Activated CD8-positive, alpha-beta T cell treated with anti-CD3 and anti-CD28 coated beads, Interleukin-2, amount 10 ng/mL, durations not matched to agents 7 days and 5 days (primary cell): ENCODE measurements at regions not wholly inside any gene's neighbourhood (a gene's known extent, or its start where the extent isn't known, plus 50 kb on each side); places are given as distances from the start of the nearest gene placed in this dataset.
A peak's percentile ranks its signal among the peaks of the same experiment; 100 is the strongest.

Experiments
- ATAC-seq: fragments of 150-1000 bp; cut with Tn5 transposase; one replicate; pipeline ENCODE4 v1.10.0; 2021; ENCODE audit warnings: moderate library complexity
- CTCF ChIA-PET: fragments of 350-600 bp; sonication (Branson Sonifier 250); formaldehyde crosslinking; loops from one replicate; lab custom pipeline; 2021; ENCODE audit warnings: antibody characterized with exemption; lab: Charles Lee
- POLR2A ChIA-PET: fragments of 350-600 bp; sonication (Branson Sonifier 250); formaldehyde crosslinking; loops from one replicate; lab custom pipeline; 2021; ENCODE audit warnings: antibody characterized with exemption; lab: Charles Lee
- DNase-seq: peaks from one replicate; pipeline ENCODE4 v3.0.0-alpha.2; 2020
- H3K27ac Mint-ChIP-seq: one replicate; pipeline ENCODE4 v1.8.0; 2021; ENCODE audit warnings: mild to moderate bottlenecking, mixed read lengths
- H3K27me3 Mint-ChIP-seq: one replicate; pipeline ENCODE4 v1.8.0; 2021; ENCODE audit warnings: low read depth, mixed read lengths
- H3K36me3 Mint-ChIP-seq: one replicate; pipeline ENCODE4 v1.8.0; 2021; ENCODE audit warnings: low read depth, mixed read lengths
- H3K4me1 Mint-ChIP-seq: one replicate; pipeline ENCODE4 v1.8.0; 2021; ENCODE audit warnings: low read depth, mixed read lengths
- H3K4me3 Mint-ChIP-seq: one replicate; pipeline ENCODE4 v1.8.0; 2021; ENCODE audit warnings: mild to moderate bottlenecking, mixed read lengths
- H3K9me3 Mint-ChIP-seq: one replicate; pipeline ENCODE4 v1.8.0; 2022; ENCODE audit warnings: mixed read lengths; ENCODE audit not compliant: insufficient read depth

DNA sequence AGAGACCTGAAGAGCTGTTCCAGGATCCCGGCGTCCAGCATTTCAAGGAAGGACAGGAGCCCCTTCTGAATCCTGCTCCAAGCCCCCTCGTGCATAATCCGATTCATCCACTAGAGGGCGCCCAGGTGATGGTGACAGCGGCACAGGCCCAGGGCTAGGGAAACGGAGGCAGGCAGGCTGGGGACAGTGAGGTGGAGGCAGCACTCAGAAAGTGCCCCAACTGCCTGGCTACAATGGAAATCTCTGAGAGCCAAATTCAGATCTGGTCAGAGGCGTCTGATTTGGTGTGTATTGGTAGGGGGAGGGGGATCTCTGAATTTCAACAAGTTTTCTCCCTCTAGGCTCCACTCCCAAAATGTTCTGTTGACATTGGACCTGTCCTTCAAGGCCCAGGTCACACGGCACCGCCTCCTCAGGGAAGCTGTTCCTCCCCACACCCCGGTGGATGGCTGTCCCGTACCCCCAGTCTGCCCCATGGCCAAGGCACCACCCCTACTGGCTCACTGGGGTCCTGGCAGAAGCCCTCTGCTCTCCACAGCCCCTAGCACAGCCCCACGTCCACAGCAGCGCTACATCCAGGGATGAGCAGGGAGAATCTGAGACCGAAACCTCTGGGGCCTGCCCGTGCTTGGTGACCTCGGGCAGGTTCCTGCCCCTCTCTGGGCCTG is 142.9 kb downstream of the CRYBB2 start:
- Mint-ChIP-seq H3K36me3 (peaks cover 3% of the 10 kb centered on the region), H3K27ac (peak overlapping the region; percentile 67), H3K4me3 (no peak overlapping the region), H3K27me3 (no peaks in the 10 kb centered on the region), H3K9me3 (no peaks in the 10 kb centered on the region), H3K4me1 (peaks cover 4% of the 10 kb centered on the region)
- ATAC-seq (peak; percentile 66), DNase-seq (peak; percentile 81)
- CTCF ChIA-PET: interaction anchor here (1.0 to 1.8 kb wide), 4 partner anchors 18 to 82 kb away, joined by 3 to 5 read pairs (median 4); no protein-coding TSS in a partner anchor
- POLR2A ChIA-PET: no interaction called here

DNA sequence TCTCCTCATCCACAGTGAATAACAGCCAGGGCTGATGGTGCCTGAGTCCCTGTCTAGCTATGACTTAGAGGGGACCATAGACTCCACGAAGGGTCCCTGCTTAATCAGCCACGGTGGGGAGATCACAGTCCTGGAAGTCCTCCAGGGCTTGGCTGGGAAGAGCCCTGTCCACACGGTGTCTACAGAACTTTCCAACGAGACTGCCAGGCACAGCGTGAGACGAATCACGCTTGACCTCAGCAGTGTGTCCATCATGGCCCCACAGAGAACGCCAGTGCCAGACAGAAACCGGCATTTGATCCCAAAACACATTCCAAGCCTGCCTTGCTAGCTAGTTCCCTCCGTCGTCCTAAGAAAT is 143.4 kb downstream of the CRYBB2 start:
- no peak overlapping the region for H3K27ac Mint-ChIP-seq
- H3K4me1 Mint-ChIP-seq: peaks cover 4% of the 10 kb centered on the region
- POLR2A ChIA-PET: no interaction called here
- DNase-seq: no peak
- ATAC-seq: no peak
- H3K36me3 Mint-ChIP-seq: no peaks in the 10 kb centered on the region
- H3K9me3 Mint-ChIP-seq: no peaks in the 10 kb centered on the region
- no peak overlapping the region for H3K4me3 Mint-ChIP-seq
- no peaks in the 10 kb centered on the region for H3K27me3 Mint-ChIP-seq
- CTCF ChIA-PET: interaction anchor here (1.0 to 1.8 kb wide), 5 partner anchors 17 to 81 kb away, joined by 3 to 5 read pairs (median 4); no protein-coding TSS in a partner anchor

DNA sequence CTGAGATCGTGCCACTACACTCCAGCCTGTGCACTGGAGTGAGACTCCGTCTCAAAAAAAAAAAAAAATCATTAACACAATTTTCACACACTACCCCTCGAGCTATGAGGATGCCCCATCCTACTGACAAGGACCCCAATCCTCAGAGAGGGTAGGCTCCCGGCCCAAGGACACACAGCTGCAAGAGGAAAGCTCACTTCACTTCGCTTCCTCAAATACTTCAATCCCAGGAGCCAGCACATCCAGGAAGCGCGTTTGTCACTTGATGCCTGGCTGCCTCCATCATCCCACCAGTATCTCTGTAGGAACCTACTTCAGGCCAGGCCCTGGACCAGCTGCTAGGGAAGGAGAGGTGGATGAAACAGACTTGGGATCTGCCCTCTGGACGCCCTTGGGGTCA is 144.0 kb downstream of the CRYBB2 start:
- no peaks in the 10 kb centered on the region for H3K27me3 Mint-ChIP-seq
- DNase-seq (no peak), ATAC-seq (no peak)
- H3K9me3 Mint-ChIP-seq: no peaks in the 10 kb centered on the region
- peaks cover 4% of the 10 kb centered on the region for H3K4me1 Mint-ChIP-seq
- H3K4me3 Mint-ChIP-seq: no peak overlapping the region
- CTCF ChIA-PET: interaction anchor here (1.6 to 1.8 kb wide), 2 partner anchors 16 to 40 kb away, joined by 5 read pairs; no protein-coding TSS in a partner anchor
- no peak overlapping the region for H3K27ac Mint-ChIP-seq
- no peaks in the 10 kb centered on the region for H3K36me3 Mint-ChIP-seq
- POLR2A ChIA-PET: no interaction called here

DNA sequence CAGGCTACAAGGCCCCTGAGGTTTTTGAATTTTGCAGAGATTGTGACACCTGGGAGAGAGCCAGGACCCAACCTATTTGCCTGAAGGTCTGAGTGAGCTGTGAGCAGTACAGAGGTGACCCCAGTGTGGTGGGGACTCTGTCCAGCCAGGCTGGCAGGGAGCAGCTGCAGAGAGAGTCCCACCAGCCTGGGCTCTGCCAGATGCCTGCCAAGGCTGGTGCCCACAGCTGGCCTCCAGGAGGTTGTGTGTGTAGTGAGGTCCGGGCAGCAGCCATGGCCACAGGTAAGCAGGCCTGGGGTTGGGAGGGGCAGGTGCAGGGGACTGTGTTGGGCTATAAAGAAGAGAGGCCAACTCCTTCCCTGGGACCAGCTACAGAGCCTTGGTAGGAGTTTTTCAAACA is 144.8 kb downstream of the CRYBB2 start:
- CTCF ChIA-PET: interaction anchor here (1.6 to 1.8 kb wide), 2 partner anchors 16 to 39 kb away, joined by 5 read pairs; no protein-coding TSS in a partner anchor
- no peaks in the 10 kb centered on the region for H3K9me3 Mint-ChIP-seq
- no peak overlapping the region for H3K4me3 Mint-ChIP-seq
- no peaks in the 10 kb centered on the region for H3K36me3 Mint-ChIP-seq
- DNase-seq: no peak
- H3K27me3 Mint-ChIP-seq: no peaks in the 10 kb centered on the region
- POLR2A ChIA-PET: no interaction called here
- no peak for ATAC-seq
- H3K4me1 Mint-ChIP-seq: peaks cover 4% of the 10 kb centered on the region
- H3K27ac Mint-ChIP-seq: peak overlapping the region; percentile 66

DNA sequence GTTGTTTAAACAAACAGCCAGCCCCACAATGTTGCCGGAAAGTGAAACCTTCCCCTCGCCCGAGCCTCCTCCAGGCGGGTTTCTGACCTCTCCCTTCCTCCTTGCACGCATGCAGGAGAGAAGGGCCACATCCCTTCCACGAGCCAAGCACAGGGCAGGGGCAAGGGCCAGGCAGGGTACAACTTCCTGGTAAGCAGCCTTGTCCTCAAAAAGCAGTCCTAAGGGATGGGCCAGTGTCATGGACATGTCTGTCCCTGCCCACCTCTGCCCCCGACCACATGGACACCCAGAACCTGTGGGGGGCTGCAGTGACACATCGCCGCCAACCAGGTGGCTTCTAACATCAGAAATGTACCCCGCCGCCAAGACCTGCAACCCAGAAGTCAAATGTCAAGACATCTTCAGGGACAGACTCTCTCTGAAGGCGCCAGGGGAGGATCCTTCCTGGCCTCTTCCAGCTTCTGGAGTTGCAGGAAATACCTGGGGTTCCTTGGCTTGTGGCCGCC is 145.3 kb downstream of the CRYBB2 start:
- POLR2A ChIA-PET: no interaction called here
- no peak overlapping the region for H3K4me3 Mint-ChIP-seq
- DNase-seq: no peak
- H3K36me3 Mint-ChIP-seq: no peaks in the 10 kb centered on the region
- ATAC-seq: no peak
- H3K27ac Mint-ChIP-seq: peak overlapping the region; percentile 66
- CTCF ChIA-PET: interaction anchor here (1.6 kb wide), 1 partner anchor 39 kb away, joined by 5 read pairs; no protein-coding TSS in a partner anchor
- H3K27me3 Mint-ChIP-seq: no peaks in the 10 kb centered on the region
- H3K4me1 Mint-ChIP-seq: peaks cover 4% of the 10 kb centered on the region
- H3K9me3 Mint-ChIP-seq: no peaks in the 10 kb centered on the region

DNA sequence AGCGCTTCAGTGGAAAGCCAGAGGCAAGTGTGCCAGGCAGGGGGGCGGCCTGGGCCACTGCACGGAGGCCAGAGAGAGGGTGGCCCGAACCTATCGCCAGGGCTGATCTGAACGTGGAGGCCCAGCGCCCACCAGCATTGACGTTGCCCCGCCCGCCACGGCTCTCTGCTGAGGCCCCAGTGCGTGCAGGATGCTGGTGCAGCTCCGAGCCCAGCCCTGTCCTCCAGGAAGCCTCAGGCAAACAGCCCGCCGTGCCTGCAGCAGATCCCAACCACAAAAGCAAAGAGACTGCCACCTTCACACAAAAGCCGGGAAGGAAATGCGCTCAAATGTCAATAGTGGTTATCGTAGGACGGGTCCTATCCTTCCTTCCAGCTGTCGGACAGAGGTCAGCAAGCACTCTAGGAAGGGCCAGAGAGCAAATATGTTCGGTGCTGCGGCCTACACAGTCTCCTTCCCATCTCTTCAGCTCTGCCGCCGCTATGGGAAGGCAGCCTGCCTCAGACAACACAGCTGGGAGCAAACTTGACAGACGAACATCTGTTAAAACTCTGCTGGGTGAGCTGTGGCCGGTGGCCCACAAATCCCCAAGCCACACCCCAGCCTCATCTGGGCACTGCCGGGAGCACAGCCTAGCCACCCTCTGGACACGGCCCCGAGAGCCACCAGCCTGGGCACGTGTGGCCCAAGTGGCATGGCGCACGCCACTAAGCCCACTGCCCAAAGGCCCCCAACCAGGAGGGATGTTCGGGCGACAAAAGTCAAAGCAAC is 146.2 kb downstream of the CRYBB2 start:
- DNase-seq: no peak
- Mint-ChIP-seq H3K36me3 (no peaks in the 10 kb centered on the region), H3K9me3 (no peaks in the 10 kb centered on the region), H3K27ac (peak overlapping the region; percentile 25), H3K27me3 (no peaks in the 10 kb centered on the region), H3K4me1 (peaks cover 4% of the 10 kb centered on the region), H3K4me3 (no peak overlapping the region)
- no peak for ATAC-seq
- POLR2A ChIA-PET: no interaction called here
- CTCF ChIA-PET: no interaction called here

DNA sequence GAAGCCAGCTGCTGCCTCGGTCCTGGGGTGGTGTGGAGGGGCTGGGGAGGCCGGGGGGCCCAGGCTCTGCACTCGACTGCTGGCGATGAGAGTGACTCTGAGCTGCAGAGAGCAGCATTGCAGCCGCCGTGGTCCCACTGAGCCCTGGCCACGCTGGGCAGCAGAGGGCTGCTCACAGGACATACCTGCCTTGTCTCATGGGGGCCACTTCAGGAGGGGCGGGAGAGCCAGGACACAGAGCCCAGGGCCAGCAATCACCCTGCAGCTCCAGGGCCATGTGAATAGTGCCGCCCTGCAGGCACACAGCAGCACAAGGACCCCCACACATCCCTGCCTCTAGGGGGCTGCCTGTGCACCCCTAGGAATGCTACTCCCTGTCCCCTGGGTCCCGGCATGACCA is 147.0 kb downstream of the CRYBB2 start:
- POLR2A ChIA-PET: no interaction called here
- no peaks in the 10 kb centered on the region for H3K27me3 Mint-ChIP-seq
- CTCF ChIA-PET: no interaction called here
- no peak overlapping the region for H3K4me3 Mint-ChIP-seq
- no peak for ATAC-seq
- H3K27ac Mint-ChIP-seq: no peak overlapping the region
- no peaks in the 10 kb centered on the region for H3K36me3 Mint-ChIP-seq
- H3K4me1 Mint-ChIP-seq: peaks cover 4% of the 10 kb centered on the region
- H3K9me3 Mint-ChIP-seq: no peaks in the 10 kb centered on the region
- no peak for DNase-seq

DNA sequence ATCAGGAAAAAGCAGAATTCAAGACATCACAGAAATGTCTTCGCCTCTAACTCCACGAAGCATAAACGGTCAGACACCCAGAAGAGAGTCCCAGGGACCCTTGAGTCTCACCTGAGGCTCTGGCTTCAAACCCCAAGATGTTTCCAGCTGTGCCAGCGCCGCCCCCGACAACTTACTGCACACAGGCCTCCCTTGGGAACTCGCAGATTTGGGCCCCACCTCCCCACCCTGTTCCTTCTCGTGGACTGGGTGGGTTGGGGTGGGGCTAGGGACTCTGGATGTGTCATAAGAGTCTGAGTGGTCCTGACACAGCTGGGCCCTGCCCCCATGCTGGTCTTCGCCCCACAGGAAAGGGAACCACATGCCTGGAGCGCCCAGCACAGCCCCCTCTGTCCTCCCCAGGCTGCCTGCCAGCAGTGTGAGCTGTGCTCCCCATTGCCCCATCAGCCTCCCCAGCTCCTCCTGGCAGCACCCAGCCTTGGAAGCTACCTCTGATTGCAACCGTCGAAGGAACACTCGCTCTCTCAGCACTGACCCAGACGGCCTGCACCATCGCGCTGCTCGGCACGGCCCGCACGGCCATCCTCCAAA is 147.5 kb downstream of the CRYBB2 start:
- ChIA-PET POLR2A (no interaction called here), CTCF (no interaction called here)
- no peak for DNase-seq
- no peak overlapping the region for H3K4me3 Mint-ChIP-seq
- H3K36me3 Mint-ChIP-seq: peaks cover under 1% of the 10 kb centered on the region
- peaks cover 4% of the 10 kb centered on the region for H3K4me1 Mint-ChIP-seq
- no peak for ATAC-seq
- H3K9me3 Mint-ChIP-seq: no peaks in the 10 kb centered on the region
- H3K27me3 Mint-ChIP-seq: no peaks in the 10 kb centered on the region
- H3K27ac Mint-ChIP-seq: no peak overlapping the region

DNA sequence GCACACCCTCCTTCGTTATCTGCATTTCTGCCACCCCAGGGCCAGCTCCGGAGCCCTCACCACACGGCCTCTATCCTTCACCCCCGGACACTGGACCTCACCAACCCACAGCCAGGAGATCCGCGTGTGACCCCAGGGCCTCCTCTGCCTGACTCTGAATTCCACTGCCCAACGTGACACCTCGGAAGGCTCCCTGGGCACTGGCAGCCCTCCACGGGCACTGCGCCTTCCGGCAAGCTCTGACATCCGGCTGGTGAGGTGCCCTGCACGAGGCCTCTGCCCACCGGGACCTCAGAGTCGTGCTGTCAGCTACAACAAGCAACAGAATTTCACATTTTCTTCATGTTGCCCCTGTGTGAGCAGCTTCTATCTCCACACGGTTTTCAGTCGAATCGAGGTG is 148.3 kb downstream of the CRYBB2 start:
- H3K4me3 Mint-ChIP-seq: no peak overlapping the region
- H3K9me3 Mint-ChIP-seq: no peaks in the 10 kb centered on the region
- peak overlapping the region; percentile 48 for H3K27ac Mint-ChIP-seq
- peaks cover 4% of the 10 kb centered on the region for H3K4me1 Mint-ChIP-seq
- H3K36me3 Mint-ChIP-seq: peaks cover 1% of the 10 kb centered on the region
- DNase-seq: no peak
- ChIA-PET POLR2A (interaction anchor here (0.6 kb wide), 1 partner anchor 13 kb away, joined by 3 read pairs; no protein-coding TSS in a partner anchor), CTCF (no interaction called here)
- ATAC-seq: no peak
- no peaks in the 10 kb centered on the region for H3K27me3 Mint-ChIP-seq

DNA sequence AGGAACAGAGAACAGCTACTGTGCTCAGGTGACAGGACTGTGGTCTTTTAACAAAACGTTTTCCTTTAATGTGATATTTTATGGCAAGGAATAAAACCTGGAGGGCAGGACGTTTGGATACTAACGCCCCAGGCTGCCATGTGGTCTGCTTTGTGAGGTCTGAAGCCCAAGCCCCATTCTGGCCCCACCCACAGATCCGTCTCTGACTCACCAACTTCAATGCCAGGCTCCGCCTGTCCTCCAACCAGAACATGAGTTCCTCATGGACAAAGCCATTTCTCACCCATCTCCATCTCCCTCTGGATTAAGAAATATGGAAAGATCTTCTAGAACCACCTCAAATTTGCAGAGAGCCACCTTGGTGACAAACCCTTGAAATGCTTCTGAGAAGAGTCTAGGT is 148.8 kb downstream of the CRYBB2 start:
- Mint-ChIP-seq H3K27ac (peak overlapping the region; percentile 48), H3K36me3 (peaks cover 1% of the 10 kb centered on the region), H3K27me3 (no peaks in the 10 kb centered on the region), H3K9me3 (no peaks in the 10 kb centered on the region), H3K4me3 (no peak overlapping the region), H3K4me1 (peaks cover 4% of the 10 kb centered on the region)
- ChIA-PET POLR2A (interaction anchor here (0.6 kb wide), 1 partner anchor 14 kb away, joined by 3 read pairs; no protein-coding TSS in a partner anchor), CTCF (no interaction called here)
- DNase-seq: no peak
- ATAC-seq: no peak

DNA sequence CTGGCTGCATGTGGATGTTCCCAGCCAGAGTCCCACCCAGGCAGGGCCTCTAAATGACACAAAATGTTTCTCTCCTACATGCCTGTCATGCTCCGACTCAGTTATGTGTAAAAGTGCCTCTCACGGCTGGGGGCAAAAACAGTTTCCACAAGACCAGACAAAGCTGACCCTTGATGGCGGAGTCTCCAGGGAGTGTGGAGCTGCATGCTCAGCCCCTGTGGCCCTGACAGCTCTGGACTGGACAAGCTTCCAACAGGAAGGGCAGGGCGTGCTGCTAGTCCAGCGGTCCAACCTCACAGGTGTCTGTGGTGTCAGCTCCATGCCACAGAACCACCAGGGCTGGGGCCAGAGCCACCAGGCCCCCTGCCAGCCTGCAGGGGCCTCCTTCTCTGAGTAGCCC is 149.6 kb downstream of the CRYBB2 start:
- Mint-ChIP-seq H3K27me3 (no peaks in the 10 kb centered on the region), H3K4me3 (no peak overlapping the region), H3K9me3 (no peaks in the 10 kb centered on the region), H3K4me1 (peaks cover 4% of the 10 kb centered on the region), H3K36me3 (peaks cover 1% of the 10 kb centered on the region), H3K27ac (no peak overlapping the region)
- CTCF ChIA-PET: no interaction called here
- ATAC-seq (no peak), DNase-seq (no peak)
- POLR2A ChIA-PET: no interaction called here

DNA sequence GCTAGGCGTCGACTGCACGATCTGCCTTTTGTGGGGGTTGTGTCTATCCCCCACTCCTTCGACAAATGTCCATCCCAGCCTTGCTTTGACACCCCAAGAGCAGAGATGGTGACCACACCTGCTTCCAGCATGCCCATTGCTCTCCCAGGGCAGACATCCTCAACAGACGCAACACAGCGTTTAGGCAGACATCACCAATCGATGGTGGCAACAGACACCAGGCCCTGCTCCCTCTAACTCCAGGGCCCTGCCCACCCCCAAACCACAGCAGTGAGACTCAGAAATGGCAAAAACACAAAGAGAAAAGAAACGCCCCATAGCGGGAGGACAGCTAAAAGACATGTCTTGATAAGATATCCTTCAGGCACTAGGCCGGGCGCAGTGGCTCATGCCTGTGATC is 150.9 kb downstream of the CRYBB2 start:
- Mint-ChIP-seq H3K9me3 (no peaks in the 10 kb centered on the region), H3K27me3 (no peaks in the 10 kb centered on the region), H3K4me3 (no peak overlapping the region), H3K27ac (no peak overlapping the region), H3K4me1 (peaks cover 11% of the 10 kb centered on the region), H3K36me3 (peaks cover 7% of the 10 kb centered on the region)
- DNase-seq (no peak), ATAC-seq (no peak)
- ChIA-PET CTCF (no interaction called here), POLR2A (no interaction called here)
